OCI-LY7 (cell line): ENCODE measurements at regions not wholly inside any gene's neighbourhood (a gene's known extent, or its start where the extent isn't known, plus 50 kb on each side); places are given as distances from the start of the nearest gene placed in this dataset.

Source experiments
- CTCF ChIP-seq: fragments of 200-600 bp; sonication (generic); conservative IDR thresholded peaks from 2 replicates; pipeline ENCODE4 v1.5.1; 2014; ENCODE audit warnings: mild to moderate bottlenecking, antibody characterized with exemption, low read length, moderate library complexity, mixed read lengths
- EZH2phosphoT487 ChIP-seq: fragments of 200-600 bp; sonication (generic); IDR thresholded peaks from 2 replicates; pipeline ENCODE4 v1.6.1; 2018; ENCODE audit warnings: low read depth, borderline replicate concordance, mild to moderate bottlenecking, mixed run types, antibody characterized with exemption, low read length, moderate library complexity, mixed read lengths

GRCh38 chr4:141890279-141890678 lies 253.9 kb downstream of the IL15 start:
- TF ChIP-seq CTCF: no peak
- TF ChIP-seq EZH2phosphoT487: no peak
